HEK293 (cell line): ENCODE measurements at regions not wholly inside any gene's neighbourhood (a gene's known extent, or its start where the extent isn't known, plus 50 kb on each side); places are given as distances from the start of the nearest gene placed in this dataset.

ENCODE experiments used
- CTCF ChIP-seq: fragments of 450-650 bp; formaldehyde crosslinking; IDR thresholded peaks from 2 replicates; pipeline ENCODE4 v1.5.1; 2016; ENCODE audit warnings: missing biosample characterization, missing genetic modification characterization
- ZBTB11 ChIP-seq: fragments of 450-650 bp; formaldehyde crosslinking; conservative IDR thresholded peaks from 2 replicates; pipeline ENCODE4 v1.5.1; 2016; ENCODE audit warnings: low read depth, missing biosample characterization, missing genetic modification characterization

- no peak for TF ChIP-seq ZBTB11 (tag by site-specific recombination)
- no peak for TF ChIP-seq CTCF (tag by site-specific recombination)
Observed at GRCh38 chr17:73895157-73895556, 250.9 kb upstream of the SDK2 start.
